HFF-Myc (cell line): ENCODE measurements at regions not wholly inside any gene's neighbourhood (a gene's known extent, or its start where the extent isn't known, plus 50 kb on each side); places are given as distances from the start of the nearest gene placed in this dataset.

Experiments used
- DNase-seq: peaks from one replicate; pipeline ENCODE4 v3.0.0-alpha.2; 2011; ENCODE audit warnings: low read depth; ENCODE audit errors: extremely low read depth
- H3K4me3 ChIP-seq: replicated peaks from 2 replicates; pipeline ENCODE4 v1.5.1; 2011; ENCODE audit warnings: low read depth, mild to moderate bottlenecking, control low read depth, low read length
- CTCF ChIP-seq: IDR thresholded peaks from 2 replicates; pipeline ENCODE4 v1.5.1; 2012; ENCODE audit warnings: mild to moderate bottlenecking, low read depth, low read length, control low read depth; ENCODE audit errors: missing control alignments

GRCh38 chr5:124088289-124089032 lies 576.5 kb downstream of the CSNK1G3 start:
- H3K4me3 ChIP-seq = no peak overlapping the region
- DNase-seq = no peak
- no peak for TF ChIP-seq CTCF

- DNase-seq = no peak
- no peak for TF ChIP-seq CTCF
- H3K4me3 ChIP-seq = no peak overlapping the region
Observed at GRCh38 chr5:124087752-124088151, 575.8 kb downstream of the CSNK1G3 start.

- no peak for TF ChIP-seq CTCF
- no peak for DNase-seq
- no peak overlapping the region for H3K4me3 ChIP-seq
Observed at GRCh38 chr5:124080256-124080655, 568.3 kb downstream of the CSNK1G3 start.

- TF ChIP-seq CTCF = no peak
- no peak overlapping the region for H3K4me3 ChIP-seq
- no peak for DNase-seq
Observed at GRCh38 chr5:124079062-124079461, 567.1 kb downstream of the CSNK1G3 start.

GRCh38 chr5:124074500-124074899 lies 562.5 kb downstream of the CSNK1G3 start:
- no peak for DNase-seq
- no peak for TF ChIP-seq CTCF

GRCh38 chr5:124072570-124072969 lies 560.6 kb downstream of the CSNK1G3 start:
- no peak overlapping the region for H3K4me3 ChIP-seq
- no peak for DNase-seq
- TF ChIP-seq CTCF = no peak

More at GRCh38 chr5:124074500-124074899, 562.5 kb downstream of the CSNK1G3 start:
- no peak overlapping the region for H3K4me3 ChIP-seq

- no peak overlapping the region for H3K4me3 ChIP-seq
- no peak for DNase-seq
- no peak for TF ChIP-seq CTCF
Observed at GRCh38 chr5:124071039-124071438, 559.1 kb downstream of the CSNK1G3 start.
